Neural crest cell (in vitro differentiated cells): ENCODE measurements at regions not wholly inside any gene's neighbourhood (a gene's known extent, or its start where the extent isn't known, plus 50 kb on each side); places are given as distances from the start of the nearest gene placed in this dataset.

Experiments used
- DNase-seq: peaks from one replicate; pipeline ENCODE4 v3.0.0; 2021; ENCODE audit warnings: low read depth, mixed read lengths, low spot score
- H3K27ac Mint-ChIP-seq: one replicate; pipeline ENCODE4 v1.8.0; 2021; ENCODE audit warnings: mild to moderate bottlenecking, mixed read lengths; ENCODE audit not compliant: unreplicated experiment
- H3K27me3 Mint-ChIP-seq: 2 replicates; pipeline ENCODE4 v1.8.0; 2021; ENCODE audit warnings: low read depth, mild to moderate bottlenecking, mixed read lengths
- H3K36me3 Mint-ChIP-seq: 2 replicates; pipeline ENCODE4 v1.8.0; 2021; ENCODE audit warnings: low read depth, mild to moderate bottlenecking, mixed read lengths
- H3K4me1 Mint-ChIP-seq: 2 replicates; pipeline ENCODE4 v1.8.0; 2021; ENCODE audit warnings: mixed read lengths
- H3K4me3 Mint-ChIP-seq: one replicate; pipeline ENCODE4 v1.8.0; 2021; ENCODE audit warnings: mild to moderate bottlenecking, mixed read lengths
- H3K9me3 Mint-ChIP-seq: 2 replicates; pipeline ENCODE4 v1.8.0; 2021; ENCODE audit warnings: mixed read lengths
- TF ChIP-seq, protein P1 (sequence below): fragments of 200-600 bp; sonication (generic); conservative IDR thresholded peaks from 2 replicates; pipeline ENCODE4 v1.5.0; 2021; ENCODE audit warnings: antibody characterized with exemption, mild to moderate bottlenecking

GRCh38 chr11:98104249-98104648 lies 916.5 kb upstream of the CNTN5 start:
- no peaks in the 10 kb centered on the region for H3K27me3 Mint-ChIP-seq
- H3K4me1 Mint-ChIP-seq, result peaks cover 3% of the 10 kb centered on the region
- H3K4me3 Mint-ChIP-seq, result no peak overlapping the region
- H3K27ac Mint-ChIP-seq, result no peak overlapping the region
- no peak for DNase-seq
- no peaks in the 10 kb centered on the region for H3K36me3 Mint-ChIP-seq
- no peaks in the 10 kb centered on the region for H3K9me3 Mint-ChIP-seq
- TF ChIP-seq, protein P1, sequence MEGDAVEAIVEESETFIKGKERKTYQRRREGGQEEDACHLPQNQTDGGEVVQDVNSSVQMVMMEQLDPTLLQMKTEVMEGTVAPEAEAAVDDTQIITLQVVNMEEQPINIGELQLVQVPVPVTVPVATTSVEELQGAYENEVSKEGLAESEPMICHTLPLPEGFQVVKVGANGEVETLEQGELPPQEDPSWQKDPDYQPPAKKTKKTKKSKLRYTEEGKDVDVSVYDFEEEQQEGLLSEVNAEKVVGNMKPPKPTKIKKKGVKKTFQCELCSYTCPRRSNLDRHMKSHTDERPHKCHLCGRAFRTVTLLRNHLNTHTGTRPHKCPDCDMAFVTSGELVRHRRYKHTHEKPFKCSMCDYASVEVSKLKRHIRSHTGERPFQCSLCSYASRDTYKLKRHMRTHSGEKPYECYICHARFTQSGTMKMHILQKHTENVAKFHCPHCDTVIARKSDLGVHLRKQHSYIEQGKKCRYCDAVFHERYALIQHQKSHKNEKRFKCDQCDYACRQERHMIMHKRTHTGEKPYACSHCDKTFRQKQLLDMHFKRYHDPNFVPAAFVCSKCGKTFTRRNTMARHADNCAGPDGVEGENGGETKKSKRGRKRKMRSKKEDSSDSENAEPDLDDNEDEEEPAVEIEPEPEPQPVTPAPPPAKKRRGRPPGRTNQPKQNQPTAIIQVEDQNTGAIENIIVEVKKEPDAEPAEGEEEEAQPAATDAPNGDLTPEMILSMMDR, result no peak

DNA sequence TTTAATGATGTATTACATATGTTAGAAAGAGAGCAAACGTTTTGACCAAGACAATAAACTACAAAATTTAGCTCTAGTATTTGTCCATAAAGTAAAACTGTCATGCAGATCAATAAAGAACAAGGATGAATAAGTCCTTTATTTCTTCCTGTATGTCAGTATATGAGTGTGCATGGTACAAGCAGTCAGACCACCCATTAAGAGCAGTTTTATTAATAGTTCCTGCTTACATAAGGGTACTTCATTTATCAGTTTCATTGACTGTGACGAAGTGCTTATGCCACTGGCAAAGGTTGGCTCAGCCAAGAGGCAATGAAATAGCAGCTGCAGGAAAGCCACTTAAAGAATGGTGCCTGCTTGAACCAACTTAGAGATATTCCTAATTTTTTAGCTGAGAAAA lies 913.0 kb upstream of the CNTN5 start:
- H3K4me1 Mint-ChIP-seq, result no peaks in the 10 kb centered on the region
- no peaks in the 10 kb centered on the region for H3K27me3 Mint-ChIP-seq
- H3K27ac Mint-ChIP-seq, result no peak overlapping the region
- no peaks in the 10 kb centered on the region for H3K9me3 Mint-ChIP-seq
- H3K4me3 Mint-ChIP-seq, result no peak overlapping the region
- TF ChIP-seq, protein P1, result no peak
- H3K36me3 Mint-ChIP-seq, result no peaks in the 10 kb centered on the region
- no peak for DNase-seq

DNA sequence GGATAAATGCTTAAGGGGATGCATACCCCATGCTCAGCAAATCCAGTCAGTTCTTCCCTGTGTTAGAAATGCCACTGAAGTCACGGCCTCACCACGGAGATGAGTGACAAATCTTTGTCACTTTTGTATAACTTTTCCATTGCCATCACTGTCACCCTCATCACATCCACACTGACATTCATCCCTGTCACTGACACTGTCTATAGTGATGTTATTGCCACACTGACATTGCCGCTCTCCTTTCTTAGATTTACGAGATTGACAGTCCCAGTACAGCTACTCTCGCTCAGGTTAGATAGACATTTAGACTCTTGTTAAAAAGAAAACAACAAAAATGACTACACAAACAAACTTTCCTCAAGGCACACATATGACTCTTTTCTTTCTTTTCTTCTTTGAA lies 910.7 kb upstream of the CNTN5 start:
- Mint-ChIP-seq H3K27ac (no peak overlapping the region), H3K27me3 (no peaks in the 10 kb centered on the region), H3K9me3 (no peaks in the 10 kb centered on the region), H3K4me1 (no peaks in the 10 kb centered on the region), H3K4me3 (no peak overlapping the region), H3K36me3 (no peaks in the 10 kb centered on the region)
- DNase-seq, result no peak
- TF ChIP-seq, protein P1, result no peak

GRCh38 chr11:98115873-98116272 lies 904.9 kb upstream of the CNTN5 start:
- H3K4me3 Mint-ChIP-seq, result no peak overlapping the region
- DNase-seq, result no peak
- H3K36me3 Mint-ChIP-seq, result no peaks in the 10 kb centered on the region
- TF ChIP-seq, protein P1, result no peak
- H3K9me3 Mint-ChIP-seq, result no peaks in the 10 kb centered on the region
- no peak overlapping the region for H3K27ac Mint-ChIP-seq
- H3K4me1 Mint-ChIP-seq, result no peaks in the 10 kb centered on the region
- no peaks in the 10 kb centered on the region for H3K27me3 Mint-ChIP-seq

GRCh38 chr11:98130117-98130625 lies 890.6 kb upstream of the CNTN5 start:
- Mint-ChIP-seq H3K9me3 (peaks cover 4% of the 10 kb centered on the region), H3K4me1 (no peaks in the 10 kb centered on the region)

More at GRCh38 chr11:98130117-98130625, 890.6 kb upstream of the CNTN5 start:
- H3K4me3 Mint-ChIP-seq, result no peak overlapping the region
- TF ChIP-seq, protein P1, result no peak
- no peak for DNase-seq
- H3K27ac Mint-ChIP-seq, result no peak overlapping the region
- H3K36me3 Mint-ChIP-seq, result no peaks in the 10 kb centered on the region
- no peaks in the 10 kb centered on the region for H3K27me3 Mint-ChIP-seq
